Astrocyte (in vitro differentiated cells and primary cell): ENCODE measurements at regions not wholly inside any gene's neighbourhood (a gene's known extent, or its start where the extent isn't known, plus 50 kb on each side); places are given as distances from the start of the nearest gene placed in this dataset.
"Not testable (repeated sequence)": the region's sequence is repeated elsewhere in the genome, so short reads cannot be mapped to it uniquely, and the experiment has no call there.

ENCODE experiments used
- DNase-seq: peaks from one replicate; pipeline ENCODE4 v3.0.0-alpha.2; 2010; ENCODE audit warnings: low read depth
- FAIRE-seq: peaks from 2 replicates; lab custom pipeline; 2011; peaks lifted over from hg19 to GRCh38; lab: Jason Lieb, UNC
- H2AFZ ChIP-seq: 2 replicates; pipeline ENCODE4 v1.6.0; 2012; ENCODE audit warnings: low read depth, low read length, inconsistent platforms
- H3K27ac ChIP-seq: 2 replicates; pipeline ENCODE4 v1.5.1; 2011; ENCODE audit warnings: low read depth, low read length, inconsistent platforms
- H3K27me3 ChIP-seq: 2 replicates; pipeline ENCODE4 v1.6.0; 2011; ENCODE audit warnings: low read length, inconsistent platforms; ENCODE audit not compliant: insufficient read depth
- H3K36me3 ChIP-seq: 2 replicates; pipeline ENCODE4 v1.5.1; 2011; ENCODE audit warnings: low read length, inconsistent platforms; ENCODE audit not compliant: insufficient read depth
- H3K4me1 ChIP-seq: 2 replicates; pipeline ENCODE4 v1.5.1; 2011; ENCODE audit warnings: low read length, inconsistent platforms; ENCODE audit not compliant: insufficient read depth
- H3K4me2 ChIP-seq: 2 replicates; pipeline ENCODE4 v1.6.0; 2012; ENCODE audit warnings: low read length, inconsistent platforms
- H3K4me3 ChIP-seq: 2 replicates; pipeline ENCODE4 v1.5.1; 2011; ENCODE audit warnings: low read depth, mild to moderate bottlenecking, low read length, inconsistent platforms; ENCODE audit not compliant: insufficient read depth
- H3K79me2 ChIP-seq: 2 replicates; pipeline ENCODE4 v1.6.0; 2012; ENCODE audit warnings: mild to moderate bottlenecking, low read length, inconsistent platforms; ENCODE audit not compliant: insufficient read depth
- H3K9ac ChIP-seq: 2 replicates; pipeline ENCODE4 v1.6.0; 2012; ENCODE audit warnings: mild to moderate bottlenecking, low read length, inconsistent platforms
- H3K9me3 ChIP-seq: 2 replicates; pipeline ENCODE4 v1.5.1; 2012; ENCODE audit warnings: low read depth, mild to moderate bottlenecking, low read length, inconsistent platforms; ENCODE audit not compliant: insufficient read depth
- H4K20me1 ChIP-seq: 2 replicates; pipeline ENCODE4 v1.6.0; 2012; ENCODE audit warnings: low read length, inconsistent platforms; ENCODE audit not compliant: insufficient read depth
- H3K27ac Mint-ChIP-seq: one replicate; pipeline ENCODE4 v1.8.0; 2021; ENCODE audit warnings: mild to moderate bottlenecking, mixed read lengths; ENCODE audit not compliant: unreplicated experiment
- H3K27me3 Mint-ChIP-seq: one replicate; pipeline ENCODE4 v1.8.0; 2021; ENCODE audit warnings: low read depth, mixed read lengths; ENCODE audit not compliant: unreplicated experiment
- H3K36me3 Mint-ChIP-seq: one replicate; pipeline ENCODE4 v1.8.0; 2021; ENCODE audit warnings: low read depth, mixed read lengths; ENCODE audit not compliant: unreplicated experiment
- H3K4me1 Mint-ChIP-seq: one replicate; pipeline ENCODE4 v1.8.0; 2021; ENCODE audit warnings: low read depth, mixed read lengths; ENCODE audit not compliant: unreplicated experiment
- H3K4me3 Mint-ChIP-seq: one replicate; pipeline ENCODE4 v1.8.0; 2021; ENCODE audit warnings: mild to moderate bottlenecking, moderate library complexity, mixed read lengths; ENCODE audit not compliant: unreplicated experiment
- H3K9me3 Mint-ChIP-seq: one replicate; pipeline ENCODE4 v1.8.0; 2021; ENCODE audit warnings: mild to moderate bottlenecking, mixed read lengths; ENCODE audit not compliant: unreplicated experiment
- CTCF ChIP-seq: IDR thresholded peaks from 2 replicates; pipeline ENCODE4 v1.5.1; 2011; ENCODE audit warnings: low read depth, mild to moderate bottlenecking, inconsistent platforms, low read length, moderate library complexity; ENCODE audit not compliant: insufficient read depth
- EZH2 ChIP-seq: IDR thresholded peaks from 2 replicates; pipeline ENCODE4 v1.6.1; 2012; ENCODE audit warnings: mild to moderate bottlenecking, low read length, inconsistent platforms; ENCODE audit not compliant: insufficient read depth

DNA sequence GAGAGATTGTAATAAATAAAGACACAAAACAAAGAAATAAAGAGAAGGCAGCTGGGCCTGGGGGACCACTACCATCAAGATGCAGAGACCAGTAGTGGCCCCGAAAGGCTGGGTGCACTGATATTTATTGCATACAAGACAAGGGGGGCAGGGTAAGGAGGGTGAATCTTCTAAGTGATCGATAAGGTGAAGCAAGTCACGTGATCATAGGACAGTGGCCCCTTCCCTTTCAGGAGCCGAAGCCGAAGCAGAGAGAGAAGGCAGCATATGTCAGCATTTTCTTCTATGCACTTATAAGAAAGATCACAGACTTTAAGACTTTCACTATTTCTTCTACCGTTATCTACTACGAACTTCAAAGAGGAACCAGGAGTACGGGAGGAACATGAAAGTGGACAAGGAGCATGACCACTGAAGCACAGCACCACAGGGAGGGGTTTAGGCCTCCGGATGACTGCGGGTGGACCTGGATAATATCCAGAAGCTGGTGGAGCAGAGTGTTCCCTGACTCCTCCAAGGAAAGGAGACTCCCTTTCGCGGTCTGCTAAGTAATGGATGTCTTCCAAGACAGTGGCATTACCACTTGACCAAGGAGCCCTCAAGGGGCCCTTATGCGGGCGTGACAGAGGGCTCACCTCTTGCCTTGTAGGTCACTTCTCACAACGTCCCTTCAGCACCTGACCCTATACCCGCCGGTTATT lies 126.4 kb downstream of the RBM46 start:
- not testable (repeated sequence) for H4K20me1 ChIP-seq, H3K4me2 ChIP-seq, H3K4me1 ChIP-seq, H2AFZ ChIP-seq, H3K27ac Mint-ChIP-seq, FAIRE-seq, H3K9ac ChIP-seq, H3K9me3 ChIP-seq, H3K4me1 Mint-ChIP-seq, DNase-seq, H3K36me3 Mint-ChIP-seq, H3K4me3 Mint-ChIP-seq, H3K9me3 Mint-ChIP-seq, H3K79me2 ChIP-seq, H3K27ac ChIP-seq, H3K27me3 Mint-ChIP-seq, H3K36me3 ChIP-seq, H3K4me3 ChIP-seq, H3K27me3 ChIP-seq

DNA sequence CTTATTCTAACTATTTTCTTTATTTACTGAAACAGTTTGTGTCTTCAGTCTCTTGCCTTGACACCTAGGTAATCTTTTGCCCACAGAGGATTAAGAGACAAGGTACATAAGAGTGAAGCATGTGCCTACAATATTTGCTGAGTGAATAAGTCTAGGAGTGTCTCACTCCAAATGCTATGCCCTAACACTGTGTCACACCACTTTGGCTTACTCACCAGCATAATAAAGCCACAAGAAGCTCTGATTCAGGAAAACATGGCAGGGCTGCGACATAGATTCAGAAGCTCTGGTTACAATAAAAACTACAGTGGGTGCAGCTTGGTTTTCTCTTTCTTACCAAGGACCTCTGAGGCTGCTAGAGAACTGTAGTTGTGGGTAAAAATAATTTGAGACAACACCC lies 127.1 kb downstream of the RBM46 start:
- H3K4me1 ChIP-seq: no peaks in the 10 kb centered on the region
- no peak overlapping the region for H3K9ac ChIP-seq
- Mint-ChIP-seq H3K27me3 (no peaks in the 10 kb centered on the region), H3K36me3 (no peaks in the 10 kb centered on the region), H3K9me3 (no peaks in the 10 kb centered on the region), H3K27ac (no peak overlapping the region), H3K4me1 (no peaks in the 10 kb centered on the region), H3K4me3 (no peak overlapping the region)
- H3K4me3 ChIP-seq: no peak overlapping the region
- no peaks in the 10 kb centered on the region for H4K20me1 ChIP-seq
- TF ChIP-seq CTCF (no peak), EZH2 (no peak)
- H3K9me3 ChIP-seq: no peaks in the 10 kb centered on the region
- H3K27ac ChIP-seq: no peak overlapping the region
- no peak overlapping the region for H3K4me2 ChIP-seq
- no peak for FAIRE-seq
- no peak overlapping the region for H2AFZ ChIP-seq
- no peaks in the 10 kb centered on the region for H3K79me2 ChIP-seq
- H3K36me3 ChIP-seq: no peaks in the 10 kb centered on the region
- DNase-seq: no peak
- no peaks in the 10 kb centered on the region for H3K27me3 ChIP-seq

GRCh38 chr4:154911097-154911496 lies 130.0 kb downstream of the RBM46 start:
- TF ChIP-seq CTCF: no peak
- TF ChIP-seq EZH2: no peak
- H3K27me3 ChIP-seq: no peaks in the 10 kb centered on the region
- H2AFZ ChIP-seq: no peak overlapping the region
- H3K27me3 Mint-ChIP-seq: no peaks in the 10 kb centered on the region
- no peaks in the 10 kb centered on the region for H3K4me1 Mint-ChIP-seq
- H3K36me3 Mint-ChIP-seq: no peaks in the 10 kb centered on the region
- no peaks in the 10 kb centered on the region for H3K36me3 ChIP-seq
- H3K4me3 ChIP-seq: no peak overlapping the region
- no peak overlapping the region for H3K27ac ChIP-seq
- no peaks in the 10 kb centered on the region for H3K9me3 ChIP-seq
- no peaks in the 10 kb centered on the region for H3K79me2 ChIP-seq
- H3K4me3 Mint-ChIP-seq: no peak overlapping the region
- no peak overlapping the region for H3K4me2 ChIP-seq
- H3K9ac ChIP-seq: no peak overlapping the region
- no peak for FAIRE-seq
- no peak for DNase-seq
- H3K9me3 Mint-ChIP-seq: no peaks in the 10 kb centered on the region
- no peaks in the 10 kb centered on the region for H3K4me1 ChIP-seq
- H4K20me1 ChIP-seq: no peaks in the 10 kb centered on the region
- no peak overlapping the region for H3K27ac Mint-ChIP-seq
